HG03571 (cell line): ENCODE measurements at regions not wholly inside any gene's neighbourhood (a gene's known extent, or its start where the extent isn't known, plus 50 kb on each side); places are given as distances from the start of the nearest gene placed in this dataset.

Experiments used
- ATAC-seq: cut with Tn5 transposase; IDR thresholded peaks from one replicate; pipeline ENCODE4 v1.9.1; 2021; ENCODE audit not compliant: unreplicated experiment

DNA sequence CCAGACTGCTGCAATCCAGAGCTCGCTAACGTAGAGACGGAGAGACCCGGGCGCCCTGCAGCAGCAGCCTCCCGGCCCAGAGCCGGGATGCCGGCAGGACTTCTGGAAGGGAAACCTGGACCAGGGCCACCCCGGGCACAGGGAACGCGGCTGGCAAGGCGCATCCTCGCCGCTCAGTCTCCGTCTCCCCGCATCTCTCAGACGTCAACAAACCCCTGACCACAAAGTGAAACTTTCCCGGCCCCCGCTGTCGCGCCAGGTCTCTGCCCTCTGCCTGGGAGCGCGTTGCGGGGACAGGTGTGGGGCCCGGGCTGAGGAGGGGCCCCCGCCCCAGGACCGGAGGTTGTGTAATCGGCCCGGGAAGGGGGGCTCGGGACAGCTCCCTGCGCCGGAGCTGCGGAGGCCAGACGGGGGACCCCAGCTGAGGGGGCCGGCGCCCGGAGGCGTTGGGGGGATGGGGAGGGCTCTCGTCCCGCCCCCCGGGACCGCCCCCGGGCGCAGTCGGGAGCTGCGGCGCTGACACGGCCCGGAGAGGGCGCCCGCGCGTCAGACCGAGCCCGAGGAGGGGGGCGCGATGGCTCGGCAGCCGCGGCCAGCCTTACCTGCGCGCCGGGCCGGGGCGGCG, 116.6 kb upstream of the HIVEP3 start:
- ATAC-seq, result peak; percentile 65

DNA sequence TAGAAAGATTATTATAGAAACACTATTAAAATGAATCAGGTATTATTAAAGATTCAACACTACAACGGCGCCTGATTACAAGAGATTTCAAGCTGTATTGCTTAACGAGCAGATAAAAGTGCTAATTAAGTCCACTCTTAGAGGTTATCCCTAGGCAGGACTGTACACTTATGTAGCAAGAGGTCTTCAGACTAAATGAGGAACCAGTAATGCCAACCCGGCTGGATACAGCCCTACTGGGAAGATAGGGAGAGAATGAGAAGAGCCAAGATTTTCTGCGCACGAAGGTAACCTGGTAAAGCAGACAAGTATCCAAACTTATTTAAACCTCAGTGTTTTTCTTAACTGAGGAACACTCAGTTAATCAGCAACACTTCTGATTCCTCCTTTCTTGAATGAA, 115.7 kb upstream of the HIVEP3 start:
- ATAC-seq, result no peak

DNA sequence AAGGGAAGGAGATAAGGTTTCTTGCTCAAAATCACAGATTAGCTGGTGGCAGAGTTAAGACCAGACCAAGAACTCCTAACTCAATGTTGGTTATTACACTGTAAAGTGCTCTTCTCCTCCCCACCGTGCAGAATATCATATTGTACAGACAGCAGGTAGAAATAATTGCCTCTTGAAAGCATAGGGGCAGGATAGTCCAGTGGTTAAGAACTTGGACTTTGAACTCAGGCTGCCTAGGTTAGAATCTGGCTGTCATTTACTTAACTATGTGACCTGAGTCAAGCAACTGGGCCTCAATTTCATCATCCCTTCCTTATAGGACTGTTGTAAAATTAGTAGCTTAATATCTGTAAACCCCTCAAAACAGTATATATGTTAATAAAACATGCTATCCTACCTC, 114.9 kb upstream of the HIVEP3 start:
- no peak for ATAC-seq

DNA sequence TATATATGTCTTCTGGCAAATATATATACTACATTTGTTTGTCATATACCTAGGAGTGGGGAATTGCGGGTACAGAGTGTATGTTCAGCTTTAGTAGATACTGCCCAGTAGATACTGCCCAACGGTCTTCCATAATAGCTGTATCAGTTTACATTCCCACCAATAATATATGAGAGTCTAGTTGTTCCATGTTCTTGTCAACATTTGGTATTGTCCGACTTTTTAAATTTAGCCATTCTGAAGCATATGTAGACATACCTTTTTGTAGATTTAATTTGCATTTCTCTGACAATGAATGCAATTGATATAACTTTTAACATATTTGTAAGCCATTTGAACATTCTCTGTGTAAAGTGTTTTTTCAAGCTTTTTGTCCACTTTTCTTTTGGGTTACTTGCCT, 99.0 kb upstream of the HIVEP3 start:
- no peak for ATAC-seq

DNA sequence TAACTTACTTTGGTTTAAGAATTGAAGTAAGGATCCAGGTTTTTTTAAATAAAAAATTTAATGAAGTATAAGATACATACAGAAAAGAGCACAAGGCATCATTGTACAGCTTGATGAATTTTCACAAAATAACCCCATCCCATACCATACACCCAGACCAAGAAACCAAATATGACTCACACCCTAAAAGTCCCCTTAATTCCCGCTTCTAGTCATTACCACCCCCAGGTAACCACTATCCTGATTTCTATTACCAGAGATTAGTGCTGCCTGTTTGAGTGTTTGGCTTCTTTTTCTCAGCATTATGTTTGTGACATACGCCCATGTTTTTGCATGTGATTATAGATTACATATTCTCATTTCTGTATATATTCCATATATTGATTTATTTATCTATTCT, 98.5 kb upstream of the HIVEP3 start:
- ATAC-seq, result no peak

DNA sequence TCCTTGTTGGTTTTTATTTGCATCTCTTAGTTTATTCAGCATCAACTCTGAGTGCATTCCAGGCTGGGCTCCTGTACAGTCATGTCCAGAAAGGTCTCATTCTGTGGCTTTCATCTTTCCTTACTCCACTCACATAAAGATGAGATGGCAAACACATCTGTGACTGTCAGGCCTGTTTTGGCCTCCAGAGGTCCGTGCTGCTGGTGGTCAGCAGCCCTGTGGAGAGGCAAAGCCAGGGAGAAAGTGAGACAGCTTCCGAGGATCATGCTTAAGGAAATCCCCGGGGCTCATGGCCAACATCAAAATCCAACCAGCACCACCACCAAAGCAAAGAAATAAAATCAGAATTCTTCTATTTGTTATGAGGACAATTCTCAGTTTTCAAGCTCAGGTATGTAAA, 96.1 kb upstream of the HIVEP3 start:
- ATAC-seq, result no peak

DNA sequence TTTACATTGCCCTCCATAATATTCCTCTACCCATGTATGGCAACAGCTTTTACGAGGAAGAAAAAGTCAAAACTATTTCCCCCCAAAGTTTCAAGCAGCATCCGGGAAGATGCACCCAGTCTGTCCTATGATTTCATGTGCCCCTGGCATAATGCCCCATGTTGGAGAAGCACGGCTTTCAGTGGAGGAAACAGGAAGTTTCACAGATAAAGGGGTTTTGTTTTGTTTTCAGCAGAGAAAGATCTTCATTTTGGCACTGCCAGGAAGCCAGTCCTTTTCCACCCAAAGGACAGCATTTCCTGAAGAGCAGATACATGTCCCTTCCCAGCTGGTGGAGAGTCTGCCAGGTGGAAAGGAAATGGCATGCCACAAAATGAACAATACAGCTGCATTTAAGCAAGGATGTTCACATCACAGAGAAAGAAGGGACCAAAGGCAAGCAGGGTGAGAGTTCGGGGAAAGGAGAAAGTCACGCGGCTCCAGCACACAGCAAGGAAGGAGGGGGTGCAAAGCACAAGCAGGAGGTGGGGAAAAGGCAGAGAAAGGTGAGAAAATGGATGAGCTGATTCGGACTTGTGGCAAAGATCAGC, 95.3 kb upstream of the HIVEP3 start:
- ATAC-seq, result no peak

DNA sequence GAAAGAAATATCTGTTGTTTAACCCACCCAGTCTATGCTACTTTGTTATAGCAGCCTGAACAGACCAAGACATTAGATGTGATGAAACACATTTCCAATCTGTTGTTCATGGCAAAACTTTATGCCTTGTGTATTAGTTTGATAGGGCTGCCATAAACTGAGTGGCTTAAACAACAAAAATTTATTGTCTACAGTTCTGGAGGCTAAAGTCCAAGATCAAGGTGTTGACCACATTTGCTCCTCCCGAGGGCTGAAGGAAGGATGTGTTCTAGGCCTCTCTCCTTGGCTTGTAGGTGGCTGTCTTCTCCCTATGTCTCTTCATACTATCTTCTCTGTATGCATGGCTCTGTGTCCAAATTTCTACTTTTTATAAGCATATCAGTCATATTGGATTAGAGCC, 94.1 kb upstream of the HIVEP3 start:
- ATAC-seq, result no peak

DNA sequence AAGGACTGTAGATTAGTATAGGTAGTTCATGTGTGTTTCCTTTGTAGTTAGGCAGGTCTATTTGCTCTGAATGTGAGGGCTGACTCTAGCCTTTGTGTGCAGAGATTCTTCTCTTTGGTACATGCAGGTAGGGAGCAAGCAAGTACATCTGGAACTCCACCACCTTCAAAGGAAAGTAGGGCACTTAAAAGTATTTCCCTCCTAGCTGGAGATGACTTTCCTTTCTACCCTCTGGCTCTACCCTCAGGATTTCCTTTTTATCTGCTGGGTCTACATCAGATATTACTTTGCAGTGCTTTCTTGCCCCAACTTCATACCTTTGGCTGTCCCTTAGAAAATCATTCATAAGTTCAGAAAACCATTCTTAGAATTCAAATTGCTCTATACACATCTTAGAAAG, 91.7 kb upstream of the HIVEP3 start:
- ATAC-seq, result no peak

DNA sequence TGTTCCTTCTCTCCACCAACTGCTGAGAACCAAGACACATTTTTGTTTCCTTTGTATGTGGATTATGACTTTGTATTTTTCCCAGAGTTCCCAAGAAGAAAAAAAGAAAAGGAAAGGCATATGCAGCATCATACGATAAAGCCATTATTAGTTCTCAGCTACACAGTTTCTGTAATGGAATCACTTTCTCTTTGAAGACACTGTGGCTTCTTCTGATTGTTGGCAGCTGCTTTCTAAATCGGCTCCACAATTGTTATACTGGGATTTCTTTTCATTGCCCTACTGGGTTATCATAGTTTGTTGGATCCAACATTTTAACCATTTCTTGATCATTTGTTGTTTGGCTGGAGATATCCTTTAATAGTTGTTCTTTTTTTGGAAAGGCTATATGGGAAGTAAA, 89.5 kb upstream of the HIVEP3 start:
- no peak for ATAC-seq

DNA sequence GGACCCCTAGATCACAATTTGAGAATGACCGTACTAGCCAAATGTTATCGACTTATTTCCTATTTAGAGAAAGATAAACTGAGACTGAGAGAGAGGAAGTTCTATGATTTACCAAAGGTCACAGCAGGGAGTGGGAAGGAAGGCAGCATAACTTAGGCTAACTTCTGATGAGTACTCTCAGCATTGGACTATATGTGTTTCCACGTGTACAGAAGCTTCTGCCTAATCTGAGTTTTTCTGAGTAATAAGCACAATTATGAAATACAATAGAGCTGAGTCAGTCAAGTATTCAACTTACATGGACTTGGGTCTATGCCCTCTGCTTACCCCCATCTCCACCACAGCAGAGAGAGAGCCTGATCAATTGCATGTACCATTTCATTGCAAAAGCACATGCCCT, 88.1 kb upstream of the HIVEP3 start:
- no peak for ATAC-seq

DNA sequence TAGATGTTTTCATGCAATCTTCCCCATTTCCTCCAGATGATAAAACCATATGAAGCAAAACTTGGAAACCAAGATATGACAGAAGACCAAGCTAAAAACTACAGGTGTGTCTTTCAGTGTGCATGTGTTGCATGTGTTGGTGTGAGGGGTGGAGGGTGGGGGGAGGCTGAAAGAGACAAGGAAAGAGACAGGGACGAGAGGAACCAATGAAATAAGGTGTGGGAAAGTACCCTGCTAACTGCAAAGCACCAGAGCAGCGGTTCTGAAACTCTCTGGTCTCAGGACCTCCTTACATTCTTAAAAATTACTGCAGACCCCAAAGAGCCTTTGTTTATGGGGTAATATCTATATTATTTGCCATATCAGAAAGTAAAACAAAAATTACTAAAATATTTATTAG, 87.4 kb upstream of the HIVEP3 start:
- ATAC-seq, result no peak

DNA sequence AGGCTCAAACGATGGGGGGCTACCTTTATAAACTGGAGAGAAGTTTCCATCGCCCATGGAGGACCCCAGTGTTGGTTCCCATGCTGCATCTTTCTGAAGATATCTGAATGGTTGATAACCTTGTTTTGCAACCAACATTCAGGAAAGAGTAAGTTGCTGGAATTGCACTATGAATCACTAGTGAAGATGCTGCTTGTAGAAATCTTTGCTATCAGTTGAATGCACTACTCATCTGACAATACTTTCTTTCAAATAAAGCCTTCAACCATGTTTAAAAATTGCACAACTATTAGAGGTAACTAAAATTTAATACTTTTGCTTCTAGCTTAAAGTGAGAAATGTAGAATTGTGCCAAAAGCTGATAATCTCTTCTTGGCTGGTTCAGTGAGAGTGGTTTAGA, 86.8 kb upstream of the HIVEP3 start:
- no peak for ATAC-seq

DNA sequence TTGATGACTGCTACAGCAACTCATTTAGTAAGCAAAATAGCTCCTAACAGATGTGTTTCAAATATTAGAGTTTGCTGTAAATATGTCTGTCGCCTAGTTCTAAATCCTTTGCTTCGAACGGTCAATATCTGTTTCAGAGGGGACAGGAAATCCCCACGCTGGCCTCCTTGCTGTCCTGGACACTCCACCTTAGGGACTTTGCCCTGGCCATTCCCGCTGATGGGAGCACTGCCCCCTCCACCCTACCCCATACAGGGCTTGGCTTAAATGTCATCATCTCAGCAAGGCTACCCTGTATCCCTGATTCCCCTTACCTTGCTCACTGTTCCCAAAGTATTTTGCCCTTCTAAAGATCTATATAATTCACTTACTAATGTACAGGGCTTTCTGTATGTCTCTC, 86.1 kb upstream of the HIVEP3 start:
- no peak for ATAC-seq

DNA sequence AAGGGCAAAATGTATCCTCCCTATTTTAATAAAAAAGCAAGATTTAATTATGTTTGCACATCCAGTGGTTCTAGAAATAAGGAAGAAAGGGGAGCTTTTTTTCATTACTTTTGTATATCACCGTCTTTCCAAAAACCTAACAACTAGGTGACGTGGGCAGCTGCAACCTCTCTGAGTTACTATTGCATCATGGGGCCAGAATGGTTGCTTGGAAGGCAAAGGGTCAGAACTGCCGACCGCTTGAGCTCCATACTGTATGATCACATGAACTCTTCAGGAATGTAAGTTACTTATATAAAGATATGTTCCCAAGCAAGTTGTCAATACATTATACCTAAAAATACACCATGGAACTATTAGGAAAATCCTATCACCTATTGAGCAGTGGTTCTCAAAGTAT, 85.6 kb upstream of the HIVEP3 start:
- ATAC-seq, result no peak

DNA sequence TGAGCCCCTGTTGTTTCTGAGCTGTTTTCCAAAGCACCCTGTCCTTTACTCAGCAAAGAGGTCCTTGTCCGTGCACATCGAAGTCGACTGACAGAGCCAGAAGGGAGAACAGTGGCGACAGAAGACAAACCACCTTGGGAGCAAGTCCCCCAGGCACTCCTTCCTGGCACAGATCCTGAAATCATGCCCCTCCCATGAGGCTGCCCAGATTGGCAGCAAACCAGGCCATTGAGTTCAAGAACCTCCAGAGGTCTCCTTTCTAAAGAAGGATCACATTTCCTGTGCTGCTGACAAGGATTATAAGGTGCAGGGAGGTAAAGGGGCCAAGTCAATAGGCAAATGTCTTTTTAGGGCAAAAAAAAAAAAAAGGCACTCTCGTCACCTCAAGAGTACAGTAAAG, 84.7 kb upstream of the HIVEP3 start:
- ATAC-seq, result no peak

DNA sequence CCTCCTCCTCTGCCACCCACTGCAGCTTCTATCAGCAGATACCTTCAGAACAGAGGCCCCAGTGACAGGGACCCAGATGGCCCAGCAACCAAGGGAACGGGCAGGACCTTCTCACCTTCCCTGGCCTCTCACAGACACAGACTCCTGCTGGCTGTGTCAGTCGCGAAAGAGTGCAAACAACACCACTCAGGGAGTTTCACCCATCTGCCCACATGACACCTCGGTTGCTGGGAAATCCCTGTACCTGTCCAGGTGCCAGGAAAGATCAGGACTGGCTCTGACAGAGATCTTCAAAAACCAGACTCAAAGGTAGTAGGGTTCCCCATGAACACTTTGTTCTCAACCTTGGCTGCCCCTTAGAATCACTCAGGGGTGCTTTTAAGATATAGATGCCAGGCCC, 83.5 kb upstream of the HIVEP3 start:
- ATAC-seq, result no peak

DNA sequence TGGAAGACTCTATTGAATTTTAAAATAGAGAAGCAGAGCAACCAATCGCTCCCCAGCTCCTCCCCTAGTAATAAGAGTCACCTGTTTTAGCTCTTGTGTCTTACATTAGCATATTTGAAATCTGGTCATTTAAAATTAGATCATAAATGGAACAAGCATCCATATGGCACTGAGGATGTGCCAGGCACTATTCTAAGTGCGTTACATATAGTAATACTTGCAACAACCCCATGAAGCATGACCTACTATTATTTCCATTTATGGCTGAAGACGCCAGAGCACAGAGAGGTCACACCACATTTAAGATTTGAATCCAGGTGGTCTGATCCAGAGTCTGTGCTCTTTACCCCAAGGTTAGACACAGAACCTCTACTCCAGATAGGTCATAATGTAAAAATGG, 82.0 kb upstream of the HIVEP3 start:
- ATAC-seq, result no peak

DNA sequence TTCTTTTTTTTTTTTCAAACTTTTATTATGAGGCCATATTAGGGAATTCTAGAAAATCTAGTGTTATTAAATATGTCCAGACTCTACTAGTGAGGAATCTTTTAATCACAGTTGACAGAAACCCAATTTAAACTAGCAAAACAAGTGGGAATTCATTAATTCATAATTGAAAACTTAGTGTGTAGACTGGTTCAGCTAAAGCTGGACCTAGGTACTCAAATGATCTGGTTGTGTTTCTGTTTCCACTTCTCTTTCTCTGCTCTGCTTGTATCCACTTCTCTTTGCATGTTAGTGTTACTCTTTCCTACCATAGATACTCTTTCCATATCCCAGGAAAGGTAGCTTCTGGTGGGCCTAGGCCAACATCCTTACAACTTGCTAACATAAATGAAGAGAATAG, 81.2 kb upstream of the HIVEP3 start:
- no peak for ATAC-seq

DNA sequence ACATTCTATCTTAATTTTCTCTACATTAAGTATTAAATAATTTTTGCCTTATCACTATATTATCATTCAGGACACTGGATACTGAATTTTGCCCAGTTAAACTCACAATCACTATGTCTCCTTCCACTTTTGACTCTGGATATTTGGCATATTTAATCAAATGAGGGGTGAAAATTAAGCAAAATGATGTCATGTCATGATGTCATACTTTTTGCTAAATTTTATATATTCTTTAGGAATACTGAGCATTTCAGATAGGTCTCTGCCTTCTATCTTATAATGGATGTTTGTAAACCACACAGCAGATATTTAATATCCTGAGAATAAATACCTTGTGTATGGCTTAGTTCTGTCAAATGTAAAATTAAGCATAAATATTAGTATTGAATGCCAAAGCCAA, 79.5 kb upstream of the HIVEP3 start:
- no peak for ATAC-seq

DNA sequence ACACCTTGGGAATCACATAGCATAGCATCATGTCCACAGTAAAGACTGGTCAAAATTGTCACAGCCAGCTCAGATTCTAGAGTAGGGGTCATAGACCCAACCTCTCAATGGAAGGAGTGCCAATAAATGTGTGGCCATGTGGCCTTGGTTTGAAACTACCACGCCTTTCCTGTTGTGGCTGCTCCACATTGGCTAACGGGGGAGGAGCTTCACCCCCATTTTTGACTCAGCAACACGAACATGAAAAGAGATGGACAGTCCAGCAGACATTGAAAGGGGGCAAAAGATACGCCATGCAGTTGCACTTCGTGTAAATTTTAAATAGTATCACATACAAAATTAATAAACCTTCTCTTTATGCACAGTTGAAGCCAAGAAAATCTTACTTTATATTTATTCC, 78.4 kb upstream of the HIVEP3 start:
- no peak for ATAC-seq

DNA sequence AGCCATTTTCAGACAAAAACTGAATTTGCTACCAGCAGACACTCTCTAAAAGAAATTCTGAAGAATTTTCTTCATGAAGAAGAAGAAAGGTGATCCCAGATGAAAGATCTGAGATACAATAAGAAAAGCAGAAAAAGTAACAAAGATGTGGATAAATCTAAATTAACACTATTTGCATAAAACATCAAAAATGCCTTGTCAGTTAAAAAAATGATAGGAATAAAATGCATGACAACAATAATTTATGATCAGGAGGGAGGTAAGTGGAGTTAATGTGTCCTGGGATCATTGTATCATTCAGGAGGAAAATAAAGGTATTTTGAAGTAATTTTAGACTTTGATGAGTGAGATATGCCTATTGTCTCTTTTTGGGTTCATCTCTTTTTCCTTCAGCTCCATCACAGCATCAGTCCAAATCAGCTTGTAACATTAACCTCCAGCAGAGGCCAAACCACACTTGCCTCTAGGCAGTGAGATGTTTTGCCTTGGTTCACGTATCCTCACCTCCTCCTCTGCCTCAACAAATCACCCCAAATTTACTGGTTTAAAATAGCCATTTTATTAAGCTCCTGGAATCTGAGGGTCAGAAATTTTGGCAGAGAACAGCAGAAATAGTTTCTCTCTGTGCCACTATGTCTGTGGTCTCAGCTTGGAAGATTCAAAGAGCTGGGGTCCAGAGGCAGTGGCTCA, 76.9 kb upstream of the HIVEP3 start:
- no peak for ATAC-seq
